Mesenteric fat pad (tissue), 1 donor: ENCODE measurements at regions not wholly inside any gene's neighbourhood (a gene's known extent, or its start where the extent isn't known, plus 50 kb on each side); places are given as distances from the start of the nearest gene placed in this dataset.
"Not testable (repeated sequence)": the region's sequence is repeated elsewhere in the genome, so short reads cannot be mapped to it uniquely, and the experiment has no call there.

Experiments used
- DNase-seq: peaks from one replicate; pipeline ENCODE4 v3.0.0-alpha.2; 2020; ENCODE audit warnings: low spot score
- donor health status: DM: yes; HTN: yes; CAD: no.

DNA sequence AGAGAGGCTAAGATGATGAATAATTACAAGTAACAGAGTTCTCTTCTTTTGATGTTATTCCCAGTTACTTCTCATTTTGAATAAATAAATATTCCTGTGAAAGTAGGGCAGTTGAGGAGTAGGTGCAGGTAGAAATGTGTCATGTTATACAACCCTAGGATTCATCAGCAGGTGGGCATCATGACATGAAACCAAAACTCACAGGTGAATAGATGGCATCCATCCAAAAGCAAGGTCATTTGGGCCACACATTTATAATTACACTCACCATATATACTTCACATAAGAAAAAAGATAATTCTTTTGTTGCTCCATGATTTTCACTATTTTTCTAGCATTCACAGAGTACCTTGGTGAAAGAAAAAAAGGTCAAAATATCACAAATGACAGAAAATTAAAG lies 273.6 kb downstream of the ZBBX start:
- DNase-seq = no peak

DNA sequence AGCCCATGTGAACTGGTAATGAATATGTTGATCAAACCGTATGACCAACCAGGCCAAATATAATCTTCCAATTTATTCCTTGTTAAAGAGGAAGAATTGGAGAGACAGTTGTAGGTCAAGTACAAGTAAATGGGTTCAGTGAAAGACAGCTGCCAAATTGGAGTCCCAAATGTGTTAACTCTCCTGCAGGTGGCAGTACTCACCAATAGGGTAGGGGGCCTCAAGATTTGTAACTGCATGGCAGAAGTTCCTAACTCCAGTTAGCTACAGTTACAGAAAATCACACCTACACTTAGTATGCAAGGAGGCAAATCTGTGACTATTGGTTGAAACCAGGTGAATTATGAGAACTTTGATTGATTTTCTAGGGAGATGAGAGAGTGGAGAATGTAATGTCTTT lies 278.0 kb downstream of the ZBBX start:
- no peak for DNase-seq

DNA sequence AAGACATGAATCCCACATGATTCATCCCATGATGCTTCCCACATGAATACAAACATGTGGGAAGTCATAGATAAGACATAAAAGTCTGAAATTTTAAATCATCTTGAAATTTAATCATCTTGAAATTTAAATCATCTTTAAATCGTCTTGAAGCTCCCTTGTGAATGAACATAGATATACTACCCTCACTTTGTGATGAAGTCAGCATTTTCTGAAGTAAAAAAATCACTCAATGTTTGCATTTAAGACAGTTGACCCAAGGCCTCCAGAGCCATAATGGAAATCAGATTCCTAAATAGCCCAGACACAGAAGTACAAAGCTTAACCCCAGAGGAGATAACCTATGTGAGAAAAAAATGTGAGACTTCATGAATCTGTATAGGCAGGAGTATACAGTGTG lies 279.4 kb downstream of the ZBBX start:
- no peak for DNase-seq

DNA sequence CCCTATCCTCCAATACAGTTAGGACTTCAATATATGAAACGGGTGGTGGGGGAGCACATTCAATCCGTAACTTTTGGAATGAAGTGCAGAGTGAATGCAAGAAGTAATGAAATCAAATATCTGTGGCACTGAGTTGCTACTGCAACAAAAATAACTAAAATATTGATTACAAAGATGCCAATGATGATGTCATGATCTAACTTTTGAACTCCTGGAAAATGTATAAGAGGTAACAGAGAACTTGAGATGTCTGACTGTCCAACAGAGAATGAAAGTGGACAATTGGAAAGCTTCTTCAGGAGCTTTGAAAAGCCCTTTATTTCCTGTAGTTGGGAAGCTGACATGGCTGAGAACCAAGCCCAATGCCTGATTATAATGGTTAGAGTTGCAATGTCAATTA lies 279.9 kb downstream of the ZBBX start:
- no peak for DNase-seq

DNA sequence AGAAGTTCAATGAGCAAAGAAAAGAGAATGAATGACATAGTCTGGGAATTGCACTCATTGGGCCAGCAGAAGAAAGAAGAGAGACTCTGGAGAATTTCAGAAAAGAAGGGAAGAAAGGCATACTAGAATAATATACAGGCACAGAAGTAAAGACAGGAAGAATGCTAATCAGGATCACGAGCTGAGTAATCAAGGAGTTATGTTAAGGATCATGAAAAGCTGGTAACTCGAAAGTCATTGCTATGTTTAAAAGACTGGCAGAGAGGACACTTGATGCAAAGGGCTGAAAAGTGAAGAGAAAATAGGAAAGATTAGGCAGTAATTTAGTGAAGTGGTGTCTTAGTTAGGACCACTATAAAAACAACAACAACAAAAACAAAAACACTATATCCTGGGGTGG lies 284.1 kb downstream of the ZBBX start:
- no peak for DNase-seq

DNA sequence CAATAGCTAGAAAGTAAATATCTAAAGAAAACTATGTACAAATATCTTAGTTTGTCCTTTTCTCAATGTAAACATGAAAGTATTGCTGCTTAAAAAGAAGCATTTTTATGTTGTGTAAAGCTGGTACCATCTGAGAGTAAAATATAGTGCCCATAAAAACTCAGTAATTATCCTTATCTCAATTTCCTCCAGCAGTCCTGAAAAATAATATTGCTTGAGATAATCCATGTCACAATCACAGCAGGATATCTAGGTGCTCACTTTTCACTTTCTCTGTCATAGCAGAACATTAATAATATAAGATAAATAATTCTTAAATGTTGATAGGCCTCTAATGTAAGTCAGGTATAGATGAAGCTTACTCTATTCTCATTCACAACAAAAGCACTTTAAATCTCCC lies 285.5 kb downstream of the ZBBX start:
- DNase-seq = no peak

DNA sequence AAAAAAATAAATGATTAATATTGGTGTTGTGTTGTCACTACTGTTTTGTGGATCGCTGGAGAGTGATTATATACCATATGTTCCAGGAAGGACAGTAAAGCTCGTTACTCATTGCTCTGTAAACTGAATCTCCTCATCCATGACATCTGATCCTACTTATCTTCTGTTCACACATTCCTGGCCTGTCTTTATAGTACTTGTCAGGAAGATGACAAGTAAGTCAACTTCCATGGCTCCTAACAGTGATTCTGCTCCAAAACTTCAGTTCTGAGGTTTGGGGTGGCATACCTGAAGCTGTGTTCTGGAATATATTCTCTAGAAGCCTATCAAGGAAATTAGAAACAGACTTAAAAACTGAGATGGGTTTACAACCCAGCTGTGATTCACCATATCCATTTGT lies 288.9 kb downstream of the ZBBX start:
- no peak for DNase-seq

DNA sequence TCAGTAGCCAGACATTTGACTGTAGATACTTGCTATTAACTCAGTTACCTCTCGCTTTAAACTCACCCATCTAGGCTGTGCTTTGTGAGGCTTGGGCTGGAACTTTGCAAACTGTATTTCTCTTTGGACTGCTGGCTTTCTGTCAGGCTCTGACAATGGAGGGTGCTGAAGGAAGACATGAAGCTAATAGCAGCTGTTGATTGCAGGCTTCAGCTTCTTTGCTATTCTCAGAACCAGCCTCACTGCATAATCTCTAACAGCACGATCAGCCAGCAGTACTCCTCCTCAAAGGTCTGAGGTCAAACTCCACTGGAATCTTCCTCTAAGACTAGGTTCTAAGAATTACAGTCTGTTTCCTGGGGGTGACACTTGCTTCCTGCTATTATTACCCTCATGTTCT lies 295.6 kb downstream of the ZBBX start:
- no peak for DNase-seq

DNA sequence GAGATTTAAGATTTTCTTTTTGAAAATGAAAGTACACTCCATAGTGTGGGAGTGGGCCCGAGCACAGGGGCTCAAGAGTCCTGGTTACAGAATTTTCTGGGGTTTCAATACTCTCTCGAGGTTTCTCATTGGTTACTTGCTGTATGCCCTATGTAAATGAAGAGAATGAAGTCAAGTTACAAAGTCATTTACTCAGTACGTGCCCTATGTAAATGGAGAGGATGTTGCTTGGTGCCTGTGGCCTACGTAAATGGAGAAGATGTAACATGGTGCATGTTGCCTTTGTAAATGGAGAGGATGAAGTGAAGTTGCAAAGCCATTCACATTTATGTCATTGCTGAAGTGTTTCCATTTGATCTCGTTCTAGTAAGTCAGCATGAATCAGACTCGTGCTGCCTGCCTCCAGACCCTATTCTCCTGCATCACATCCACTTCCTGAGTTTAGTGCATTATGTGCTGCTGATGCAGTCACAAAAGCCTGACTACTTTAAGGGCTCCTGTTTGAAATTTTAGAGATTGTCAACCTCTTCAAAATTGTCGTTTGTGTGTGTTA lies 302.0 kb downstream of the ZBBX start:
- no peak for DNase-seq

DNA sequence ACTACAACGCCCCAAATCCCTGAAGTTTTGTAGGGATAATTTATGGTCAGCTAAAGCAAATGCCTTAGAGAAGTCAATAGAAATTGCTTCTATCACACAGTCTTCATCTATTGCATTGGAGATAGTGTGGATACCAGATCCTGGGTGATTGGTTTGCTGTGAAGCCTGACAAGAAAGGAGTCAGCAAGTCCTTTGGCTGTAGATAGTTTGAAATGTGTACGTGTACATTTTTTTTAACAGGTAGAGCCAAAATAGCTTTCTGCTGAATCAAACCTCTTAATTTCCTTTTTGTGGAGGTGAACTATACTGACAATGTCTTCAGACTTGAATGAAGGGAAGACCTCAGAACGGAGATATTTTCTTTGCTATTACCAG lies 312.3 kb downstream of the ZBBX start:
- DNase-seq = no peak

DNA sequence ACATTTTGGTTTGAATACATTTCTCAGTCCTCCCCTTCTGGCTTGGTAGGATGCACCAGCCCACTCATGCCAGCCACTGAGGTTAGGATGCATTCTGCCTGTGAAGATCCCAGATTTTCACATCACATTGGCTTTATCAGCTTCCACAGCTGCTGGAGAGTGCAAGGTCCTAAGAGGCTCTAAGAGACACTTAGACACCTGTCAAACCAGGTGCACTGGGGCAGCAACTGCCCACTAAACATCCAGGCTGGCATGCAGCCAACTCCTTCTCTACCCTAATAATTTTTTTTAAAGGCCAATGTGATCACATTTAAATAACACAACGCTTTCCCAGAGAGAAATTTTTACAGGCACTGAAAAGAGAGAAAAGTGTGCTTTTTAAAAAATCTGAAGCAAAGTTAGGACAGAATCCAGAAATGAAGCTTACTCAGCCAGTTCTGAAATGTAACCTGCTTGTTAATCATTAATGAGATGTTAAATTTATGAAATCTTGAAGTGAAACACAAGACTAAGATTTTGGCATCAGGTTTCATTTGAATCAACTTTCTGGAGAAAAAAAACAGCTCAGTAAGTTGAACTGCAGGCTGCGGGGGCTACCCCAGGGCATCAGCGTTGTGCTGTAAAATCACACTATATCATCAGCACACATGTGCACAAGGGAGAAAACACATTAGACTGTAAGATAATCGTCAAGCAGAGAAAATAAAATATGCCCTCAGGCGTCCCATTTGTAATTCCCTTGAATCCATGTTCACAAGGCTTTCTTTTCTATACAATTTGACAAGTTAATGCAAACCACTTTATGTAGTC lies 312.9 kb downstream of the ZBBX start:
- no peak for DNase-seq

DNA sequence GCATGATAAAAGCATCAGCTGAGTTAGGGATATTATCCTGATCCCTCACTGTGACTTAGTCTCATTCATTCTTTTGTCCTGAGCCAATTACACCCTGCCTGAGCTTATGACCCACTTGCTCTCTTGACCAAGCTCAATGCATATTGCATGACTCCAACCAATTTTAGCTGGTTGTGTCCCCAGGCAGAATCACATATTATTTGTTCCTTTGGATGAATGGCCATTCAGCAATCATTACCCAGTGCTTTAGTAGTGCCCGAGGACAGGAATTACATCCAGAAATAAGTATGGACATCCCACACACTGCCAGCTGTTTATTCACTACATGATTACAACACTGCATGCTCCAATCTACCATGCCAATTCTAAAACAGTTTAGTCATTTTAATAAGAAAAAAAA lies 322.5 kb downstream of the ZBBX start:
- DNase-seq = no peak

DNA sequence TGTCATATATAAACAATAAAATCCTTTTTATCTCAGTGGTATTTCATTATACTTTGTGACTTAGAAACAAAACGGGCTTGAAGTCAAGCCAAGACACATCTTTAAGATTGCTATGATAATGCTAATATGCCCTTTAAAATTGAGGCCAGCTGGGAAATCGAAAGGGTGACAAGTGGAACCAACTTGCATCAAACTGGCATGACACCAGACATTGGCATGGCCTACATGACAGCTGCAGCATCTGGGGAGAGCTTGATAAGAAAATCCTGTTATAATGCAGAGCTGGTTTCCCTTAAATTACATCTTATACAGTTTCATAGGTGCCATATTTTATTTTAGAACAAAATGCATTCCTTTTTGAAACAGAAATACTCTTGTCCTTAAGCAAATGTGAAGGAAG lies 325.2 kb downstream of the ZBBX start:
- DNase-seq = no peak

DNA sequence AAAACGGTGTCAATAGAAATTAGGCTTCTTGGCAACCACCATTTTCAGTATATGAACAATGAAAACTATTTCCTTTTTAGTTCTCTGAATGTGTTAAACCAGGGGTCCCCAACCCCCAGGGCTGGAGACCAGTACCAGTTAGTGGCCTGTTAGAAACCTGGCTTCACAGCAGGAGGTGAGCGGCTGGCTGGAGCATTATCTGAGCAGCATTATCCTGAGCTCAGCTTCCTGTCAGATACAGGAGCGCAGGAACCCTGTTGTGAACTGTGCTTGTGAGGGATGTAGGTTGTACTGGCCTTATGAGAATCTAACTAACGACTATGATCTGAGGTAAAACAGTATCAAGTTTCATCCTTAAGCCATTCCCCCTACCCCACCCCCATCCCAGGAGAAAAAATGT lies 328.7 kb downstream of the ZBBX start:
- no peak for DNase-seq

DNA sequence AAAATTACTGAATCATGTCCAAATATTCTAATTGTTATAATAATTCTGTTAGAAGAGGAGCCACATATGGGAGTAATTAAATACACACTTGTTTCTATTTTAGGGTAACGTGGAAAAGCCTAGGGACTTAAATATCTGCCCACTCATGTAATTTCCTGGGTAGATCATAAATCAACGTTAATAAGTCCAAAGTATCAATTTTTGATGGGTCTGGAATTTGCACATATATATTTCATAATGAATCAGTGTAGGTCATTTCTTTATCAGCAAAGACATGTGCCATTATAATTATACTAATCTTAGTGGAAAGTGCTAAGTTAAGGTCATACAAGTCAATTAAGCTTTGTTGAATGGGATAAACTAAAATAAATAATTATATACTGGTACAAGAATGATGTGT lies 346.2 kb downstream of the ZBBX start:
- DNase-seq = no peak

DNA sequence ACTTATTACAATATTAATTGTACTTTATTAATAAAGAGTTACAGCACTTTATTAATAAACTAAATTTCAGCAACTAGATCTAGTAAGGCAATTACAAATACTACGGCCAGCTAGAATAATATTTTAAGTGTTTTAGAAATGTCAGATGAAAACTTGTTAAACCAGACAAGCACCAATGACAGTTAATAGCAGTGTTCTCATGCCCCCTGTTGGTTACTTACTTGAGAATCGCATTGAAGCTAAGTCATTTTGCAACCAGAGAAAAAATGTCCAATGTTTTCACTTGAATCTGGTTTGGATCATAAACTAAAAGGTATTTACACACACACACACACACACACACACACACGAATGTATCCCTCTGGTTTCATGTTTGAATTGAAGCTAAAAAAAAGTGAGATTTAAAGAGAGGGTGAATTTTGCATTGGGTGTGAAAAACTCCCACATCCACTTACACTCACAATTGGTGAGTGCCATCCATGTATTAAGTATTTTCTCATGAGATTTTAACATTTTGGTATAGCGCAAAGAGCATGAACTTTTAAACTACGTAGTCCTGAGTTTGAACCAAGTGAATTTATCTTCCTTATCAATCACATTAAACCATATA lies 347.7 kb downstream of the ZBBX start:
- DNase-seq = no peak

DNA sequence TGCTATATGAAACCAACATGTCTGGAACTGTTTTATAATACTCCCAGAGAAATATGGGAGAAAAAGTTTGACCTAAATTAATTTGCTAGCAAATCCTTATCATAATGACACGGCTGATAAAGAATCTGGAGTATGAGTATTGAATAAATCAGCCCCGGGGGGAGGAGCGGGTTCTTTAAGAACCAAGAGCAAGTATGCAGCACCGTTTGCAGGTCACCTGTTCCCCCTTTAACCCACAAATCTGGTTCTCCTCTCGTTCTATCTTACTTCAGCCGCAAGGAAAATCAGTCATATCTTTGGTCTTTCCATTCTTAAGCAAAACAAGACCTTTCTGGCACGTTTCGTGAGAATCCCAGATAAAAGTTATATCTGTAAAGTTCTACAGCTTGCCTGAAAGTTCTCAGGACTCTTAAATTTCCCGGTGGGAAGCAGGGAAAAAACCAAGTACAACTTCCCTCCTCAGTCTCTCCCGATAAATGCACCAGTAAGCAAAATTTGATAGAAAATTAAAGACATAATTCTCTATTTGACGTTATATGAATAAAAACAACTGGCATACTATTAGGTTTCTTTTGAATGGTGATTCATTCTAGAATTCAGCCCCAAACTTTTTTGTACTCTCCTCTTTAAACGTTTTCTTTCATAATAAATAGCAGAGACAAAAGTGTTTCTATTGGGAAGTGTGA lies 348.6 kb downstream of the ZBBX start:
- no peak for DNase-seq

DNA sequence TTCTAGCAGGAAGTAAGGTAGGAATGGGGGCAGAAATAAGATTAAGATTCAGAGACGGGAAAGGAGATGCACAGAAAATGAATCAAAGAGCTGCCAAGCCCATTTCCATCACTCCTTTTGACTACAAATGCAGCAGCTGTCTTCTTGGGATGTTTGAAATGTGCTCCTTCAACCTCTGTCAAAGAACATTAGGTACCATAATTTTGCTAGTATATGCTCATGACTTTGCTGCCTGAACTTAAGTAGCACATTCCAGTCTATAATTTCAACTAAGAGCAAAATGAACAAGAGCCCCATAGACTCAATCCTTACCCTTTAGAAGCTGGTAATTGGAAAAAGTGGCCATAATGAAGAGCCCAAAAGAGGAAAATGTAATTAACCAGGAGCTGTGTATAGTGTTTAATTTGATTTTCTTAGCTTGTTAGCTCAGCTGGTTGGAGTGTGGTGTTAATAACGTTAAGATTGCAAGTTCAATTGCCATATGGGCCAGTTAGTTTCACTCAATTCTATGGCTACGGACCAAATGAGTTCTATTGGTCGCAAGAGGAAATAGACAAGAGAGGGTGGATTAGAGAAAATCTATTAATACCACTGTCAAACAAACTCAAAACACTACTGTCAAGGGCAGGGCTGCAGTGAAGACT lies 349.9 kb downstream of the ZBBX start:
- no peak for DNase-seq

DNA sequence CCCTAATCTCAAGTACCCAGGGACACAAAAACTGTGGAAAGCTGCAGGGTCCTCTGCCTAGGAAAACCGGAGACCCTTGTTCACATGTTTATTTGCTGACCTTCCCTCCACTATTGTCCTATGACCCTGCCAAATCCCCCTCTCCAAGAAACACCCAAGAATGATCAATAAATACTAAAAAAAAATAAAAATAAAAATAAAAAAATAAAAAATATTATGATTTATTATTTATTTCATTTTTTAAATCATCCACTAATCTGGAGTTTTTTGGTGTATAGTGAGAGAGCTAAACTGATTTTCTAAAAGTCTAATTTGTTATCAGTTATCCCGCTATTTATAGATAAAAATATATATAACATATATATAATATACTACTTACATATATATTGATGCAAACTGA lies 360.6 kb downstream of the ZBBX start:
- not testable (repeated sequence) for DNase-seq

DNA sequence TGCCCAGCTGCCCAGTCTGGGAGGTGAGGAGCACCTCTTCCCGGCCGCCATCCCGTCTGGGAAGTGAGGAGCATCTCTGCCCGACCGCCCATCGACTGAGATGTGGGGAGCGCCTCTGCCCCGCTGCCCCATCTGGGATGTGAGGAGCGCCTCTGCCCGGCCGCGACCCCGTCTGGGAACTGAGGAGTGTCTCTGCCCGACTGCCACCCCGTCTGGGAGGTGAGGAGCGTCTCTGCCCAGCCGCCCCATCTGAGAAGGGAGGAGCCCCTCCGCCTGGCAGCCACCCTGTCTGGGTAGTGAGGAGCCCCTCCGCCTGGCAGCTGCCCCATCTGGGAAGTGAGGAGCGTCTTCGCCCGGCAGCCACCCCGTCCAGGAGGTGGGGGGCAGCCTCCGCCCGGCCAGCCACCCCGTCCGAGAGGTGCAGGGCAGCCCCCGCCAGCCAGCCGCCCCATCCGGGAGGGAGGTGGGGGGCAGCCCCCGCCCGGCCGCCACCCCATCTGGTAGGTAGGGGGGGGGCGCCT lies 361.4 kb downstream of the ZBBX start:
- DNase-seq = not testable (repeated sequence)

DNA sequence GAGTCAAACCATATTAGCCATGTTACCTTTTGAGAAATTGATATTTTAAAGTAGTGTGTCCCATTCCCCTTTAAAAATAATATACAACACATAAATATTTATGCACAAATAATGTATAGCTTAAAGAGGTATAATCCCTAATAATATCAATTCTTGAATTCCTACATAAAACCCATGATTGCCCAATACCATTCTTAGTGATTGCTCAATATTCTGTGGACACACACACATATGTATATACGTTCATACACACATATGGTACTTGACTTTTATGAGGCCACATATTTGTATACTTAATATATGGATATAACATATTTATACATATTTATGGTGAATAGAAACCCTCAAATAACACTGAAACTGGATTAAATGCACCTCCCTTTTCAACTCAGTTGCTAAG lies 367.4 kb downstream of the ZBBX start:
- DNase-seq = no peak

DNA sequence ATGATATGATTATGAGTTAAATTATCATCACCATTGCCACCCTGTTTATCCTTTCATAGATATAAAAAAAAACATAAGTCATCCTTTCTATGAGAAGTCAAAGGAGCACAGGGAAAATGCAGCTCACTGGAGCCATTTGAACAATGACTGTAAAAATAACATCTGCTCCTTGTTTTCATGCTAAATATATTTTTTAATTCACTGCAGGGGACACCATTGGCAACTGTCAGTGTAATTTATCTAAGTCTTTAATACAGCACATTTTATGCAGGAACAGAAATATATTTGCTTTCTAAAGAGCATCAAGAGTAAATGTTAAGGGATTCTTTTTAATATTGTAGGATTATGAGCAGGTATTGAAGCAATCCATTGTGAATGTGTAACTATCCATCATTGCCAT lies 371.3 kb downstream of the ZBBX start:
- no peak for DNase-seq
